Spinal cord (tissue), 9 donors: ENCODE measurements at regions not wholly inside any gene's neighbourhood (a gene's known extent, or its start where the extent isn't known, plus 50 kb on each side); places are given as distances from the start of the nearest gene placed in this dataset.
A peak's percentile ranks its signal among the peaks of the same experiment; 100 is the strongest.
"Not testable (repeated sequence)": the region's sequence is repeated elsewhere in the genome, so short reads cannot be mapped to it uniquely, and the experiment has no call there.

Experiments used
- DNase-seq, 6 donors: peaks; one replicate each; pipeline versions ENCODE4 v3.0.0 to v3.0.0-alpha.2; 2013 to 2015; ENCODE audit warnings: low spot score in 6 of 6, low read depth in 4 of 6
- H3K27ac ChIP-seq: one replicate; pipeline ENCODE4 v1.5.1; 2013; ENCODE audit warnings: low read depth, low read length, control low read depth
- H3K27me3 ChIP-seq: one replicate; pipeline ENCODE4 v1.6.1; 2013; ENCODE audit warnings: low read length; ENCODE audit not compliant: control insufficient read depth, insufficient read depth
- H3K36me3 ChIP-seq: one replicate; pipeline ENCODE4 v1.6.1; 2013; ENCODE audit warnings: low read length; ENCODE audit not compliant: control insufficient read depth, insufficient read depth
- H3K4me1 ChIP-seq: one replicate; pipeline ENCODE4 v1.6.1; 2013; ENCODE audit warnings: low read length; ENCODE audit not compliant: control insufficient read depth, insufficient read depth
- H3K4me3 ChIP-seq: one replicate; pipeline ENCODE4 v1.5.1; 2013; ENCODE audit warnings: low read depth, low read length, control low read depth
- H3K9me3 ChIP-seq: one replicate; pipeline ENCODE4 v1.6.1; 2013; ENCODE audit warnings: low read length; ENCODE audit not compliant: control insufficient read depth, insufficient read depth
- WGBS: methylation state at CpG from one replicate; pipeline ENCODE4 v1.1.5; 2013; ENCODE audit warnings: missing lambda C conversion rate; ENCODE audit not compliant: insufficient coverage; 5-methylcytosine and 5-hydroxymethylcytosine counted together
- donor health status: healthy.

DNA sequence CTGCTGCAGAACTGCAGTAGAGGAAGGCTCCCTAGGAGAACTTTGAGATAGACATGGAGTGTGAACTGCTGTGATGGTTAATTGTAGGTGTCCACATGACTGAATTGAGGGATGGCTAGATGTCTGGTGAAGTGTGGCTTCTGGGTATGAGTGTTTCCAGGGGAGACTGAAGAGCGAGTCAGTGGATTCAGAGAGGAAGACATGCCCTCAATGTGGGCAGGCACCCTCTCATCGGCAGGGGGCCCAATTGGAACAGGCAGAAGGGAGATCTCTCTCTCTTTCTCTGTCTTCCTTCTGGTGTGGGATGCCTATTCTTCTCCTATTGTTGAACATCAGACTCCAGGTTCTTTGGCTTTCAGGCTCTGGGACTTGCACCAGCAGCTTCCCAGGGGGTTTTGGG, 304.7 kb upstream of the GATB start:
- Histone ChIP-seq H3K27me3 (peaks cover 2% of the 10 kb centered on the region), H3K4me1 (no peaks in the 10 kb centered on the region), H3K36me3 (no peaks in the 10 kb centered on the region), H3K27ac (no peak overlapping the region), H3K9me3 (no peaks in the 10 kb centered on the region), H3K4me3 (no peak overlapping the region)
- 100% methylated on average over 1 of the region's 2 CpGs for WGBS
- DNase-seq = no peak

DNA sequence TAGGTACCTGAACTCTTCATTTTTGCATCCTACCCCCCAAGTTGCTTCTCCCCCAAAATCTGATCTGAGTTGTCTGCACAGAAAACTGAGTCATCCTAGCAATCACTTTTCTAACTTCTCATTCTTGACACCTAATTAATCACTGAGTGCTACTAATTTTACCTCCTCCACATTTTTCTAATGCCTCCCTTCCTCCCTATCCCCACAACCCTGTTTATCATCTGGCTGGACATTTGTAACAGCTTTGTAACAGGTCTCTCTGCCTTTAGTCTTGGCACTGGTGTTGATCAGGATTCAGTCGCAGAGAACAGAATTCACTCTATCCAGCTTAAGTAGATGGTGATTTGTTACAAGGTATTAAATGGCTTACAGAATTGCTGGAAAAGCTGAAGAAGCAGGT, 303.9 kb upstream of the GATB start:
- H3K4me1 ChIP-seq = no peaks in the 10 kb centered on the region
- H3K4me3 ChIP-seq = no peak overlapping the region
- H3K9me3 ChIP-seq = no peaks in the 10 kb centered on the region
- WGBS = no CpG with 5 or more reads among the region's 1 CpG
- no peak for DNase-seq
- no peak overlapping the region for H3K27ac ChIP-seq
- no peaks in the 10 kb centered on the region for H3K36me3 ChIP-seq
- peaks cover 2% of the 10 kb centered on the region for H3K27me3 ChIP-seq

GRCh38 chr4:152064282-152064681, 303.5 kb upstream of the GATB start:
- H3K36me3 ChIP-seq = no peaks in the 10 kb centered on the region
- H3K4me3 ChIP-seq = no peak overlapping the region
- 82% methylated on average over 2 of the region's 2 CpGs for WGBS
- DNase-seq = no peak
- H3K9me3 ChIP-seq = no peaks in the 10 kb centered on the region
- peaks cover 2% of the 10 kb centered on the region for H3K27me3 ChIP-seq
- no peak overlapping the region for H3K27ac ChIP-seq
- H3K4me1 ChIP-seq = no peaks in the 10 kb centered on the region

GRCh38 chr4:152063621-152064240, 302.9 kb upstream of the GATB start:
- Histone ChIP-seq H3K9me3 (no peaks in the 10 kb centered on the region), H3K27ac (no peak overlapping the region), H3K4me3 (no peak overlapping the region), H3K4me1 (no peaks in the 10 kb centered on the region), H3K27me3 (peaks cover 2% of the 10 kb centered on the region), H3K36me3 (no peaks in the 10 kb centered on the region)
- peak in 3 of 6 donors; percentile 26 to 88 (median 41) for DNase-seq
- WGBS = 45% methylated on average over 9 of the region's 13 CpGs

DNA sequence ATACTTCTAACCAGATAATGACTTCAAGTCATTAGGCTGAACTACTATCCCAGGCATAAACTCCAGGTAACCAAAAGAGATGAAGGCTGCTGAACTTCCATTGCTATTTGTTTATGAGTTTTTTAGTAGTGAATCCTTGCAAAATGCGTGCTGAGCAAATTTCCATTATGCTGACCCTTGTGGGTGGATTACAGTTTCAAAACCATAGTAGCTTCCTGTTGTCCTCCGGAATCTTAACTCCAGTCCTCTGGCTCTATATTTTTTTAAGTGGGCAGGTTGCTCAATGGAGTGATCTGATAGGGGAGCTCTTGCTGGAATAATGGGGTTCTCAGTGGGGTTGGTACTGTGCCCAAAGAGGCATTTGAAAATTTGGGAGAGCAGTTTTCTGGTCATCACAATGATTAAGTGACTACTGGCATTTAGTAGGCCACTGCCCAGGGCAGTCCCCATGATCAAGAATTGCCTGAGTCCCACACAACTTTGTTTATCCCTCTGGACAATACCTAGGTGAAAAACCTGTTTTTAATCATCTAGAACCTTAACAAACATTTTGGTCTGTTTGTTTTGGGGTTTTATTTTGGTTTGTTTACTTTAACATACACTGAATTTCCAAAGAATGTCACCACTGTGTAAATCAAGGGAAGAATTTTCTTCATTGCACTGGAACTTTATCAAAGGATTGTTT, 302.3 kb upstream of the GATB start:
- Histone ChIP-seq H3K9me3 (no peaks in the 10 kb centered on the region), H3K4me1 (no peaks in the 10 kb centered on the region), H3K27ac (no peak overlapping the region), H3K36me3 (no peaks in the 10 kb centered on the region), H3K27me3 (peaks cover 2% of the 10 kb centered on the region), H3K4me3 (no peak overlapping the region)
- WGBS = no CpG with 5 or more reads among the region's 2 CpGs
- no peak for DNase-seq

DNA sequence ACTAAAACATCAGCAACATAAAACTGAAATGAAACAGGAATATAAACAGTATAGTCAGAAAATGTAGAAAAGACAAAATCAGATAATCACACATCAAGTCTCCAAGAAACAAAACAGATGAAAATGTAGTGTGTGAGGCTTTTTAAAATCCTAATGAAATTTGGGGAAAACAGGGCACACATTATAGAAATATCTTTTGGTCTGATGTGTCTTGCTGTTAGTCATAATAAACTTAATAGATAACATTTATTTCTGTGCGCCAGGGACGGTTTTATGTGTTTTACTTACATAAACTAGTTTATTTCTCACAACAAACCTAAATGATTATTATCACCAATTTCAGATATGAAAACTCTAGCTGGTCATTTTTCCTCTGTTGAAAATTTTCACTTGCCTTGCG, 293.9 kb upstream of the GATB start:
- Histone ChIP-seq H3K4me3 (no peak overlapping the region), H3K36me3 (no peaks in the 10 kb centered on the region), H3K9me3 (peaks cover 8% of the 10 kb centered on the region), H3K27ac (no peak overlapping the region), H3K4me1 (no peaks in the 10 kb centered on the region), H3K27me3 (no peaks in the 10 kb centered on the region)
- WGBS = no CpG with 5 or more reads among the region's 3 CpGs
- DNase-seq = no peak

- Histone ChIP-seq H3K36me3 (no peaks in the 10 kb centered on the region), H3K4me3 (no peak overlapping the region), H3K27ac (no peak overlapping the region), H3K4me1 (no peaks in the 10 kb centered on the region), H3K9me3 (peaks cover 5% of the 10 kb centered on the region), H3K27me3 (no peaks in the 10 kb centered on the region)
- WGBS = no CpG with 5 or more reads among the region's 4 CpGs
- DNase-seq = no peak
Measured at GRCh38 chr4:152052451-152053057, 291.7 kb upstream of the GATB start.

DNA sequence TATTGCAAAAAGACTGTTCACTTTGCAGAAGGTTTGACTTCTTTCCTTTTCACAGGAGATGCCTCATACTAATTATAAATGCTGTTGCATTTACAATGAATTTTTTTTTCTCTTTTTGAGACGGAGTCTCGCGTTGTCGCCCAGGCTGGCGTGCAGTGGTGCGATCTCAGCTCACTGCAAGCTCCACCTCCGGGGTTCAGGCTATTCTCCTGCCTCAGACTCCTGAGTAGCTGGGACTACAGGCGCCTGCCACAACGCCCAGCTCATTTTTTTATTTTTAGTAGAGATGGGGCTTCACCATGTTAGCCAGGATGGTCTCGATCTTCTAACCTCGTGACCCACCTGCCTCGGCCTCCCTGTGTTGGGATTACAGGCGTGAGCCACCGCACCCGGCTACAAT, 290.5 kb upstream of the GATB start:
- not testable (repeated sequence) for H3K27ac ChIP-seq

GRCh38 chr4:152050106-152050505, 289.3 kb upstream of the GATB start:
- H3K36me3 ChIP-seq = no peaks in the 10 kb centered on the region
- H3K4me3 ChIP-seq = no peak overlapping the region
- H3K9me3 ChIP-seq = no peaks in the 10 kb centered on the region
- no peak for DNase-seq
- peaks cover 9% of the 10 kb centered on the region for H3K27me3 ChIP-seq
- WGBS = 89% methylated on average over 3 of the region's 3 CpGs
- peaks cover 11% of the 10 kb centered on the region for H3K4me1 ChIP-seq
- H3K27ac ChIP-seq = no peak overlapping the region

More for the DNA sequence above, 290.5 kb upstream of the GATB start:
- not testable (repeated sequence) for H3K27me3 ChIP-seq, H3K4me3 ChIP-seq, H3K36me3 ChIP-seq, H3K9me3 ChIP-seq, DNase-seq, H3K4me1 ChIP-seq
- WGBS = 93% methylated on average over 6 of the region's 15 CpGs

- 86% methylated on average over 2 of the region's 2 CpGs for WGBS
- Histone ChIP-seq H3K4me3 (no peak overlapping the region), H3K27ac (no peak overlapping the region), H3K4me1 (peaks cover 16% of the 10 kb centered on the region), H3K9me3 (no peaks in the 10 kb centered on the region), H3K27me3 (peaks cover 9% of the 10 kb centered on the region), H3K36me3 (no peaks in the 10 kb centered on the region)
- no peak for DNase-seq
Measured at GRCh38 chr4:152047451-152047850, 286.6 kb upstream of the GATB start.
